ENCODE measurements at regions not wholly inside any gene's neighbourhood (a gene's known extent, or its start where the extent isn't known, plus 50 kb on each side); places are given as distances from the start of the nearest gene placed in this dataset.

- no peak for ATAC-seq
- TF ChIP-seq GLIS3 (CRISPR knock-in tag; IDR thresholded peaks at IDR 0.05) = no peak
- TF ChIP-seq POU6F1 (CRISPR knock-in tag; IDR thresholded peaks at IDR 0.05; ENCODE audit: borderline replicate concordance, low read depth) = no peak
- no peak for TF ChIP-seq ZNF8 (CRISPR knock-in tag; IDR thresholded peaks at IDR 0.05)
- no peak for TF ChIP-seq ZFP3 (CRISPR knock-in tag; IDR thresholded peaks at IDR 0.05)
These were observed 362.8 kb upstream of the FOXK1 start for GRCh38 chr7:4319280-4319679.

- TF ChIP-seq SNAI2 (CRISPR knock-in tag; IDR thresholded peaks at IDR 0.05) = no peak
- no peak for TF ChIP-seq ZNF70 (CRISPR knock-in tag; IDR thresholded peaks at IDR 0.05)
- TF ChIP-seq ZNF8 (CRISPR knock-in tag; IDR thresholded peaks at IDR 0.05) = no peak
- TF ChIP-seq TSHZ2 (CRISPR knock-in tag; IDR thresholded peaks at IDR 0.05) = no peak
- no peak for ATAC-seq
These were observed 356.4 kb upstream of the FOXK1 start for GRCh38 chr7:4325732-4326131.

- no peak for ATAC-seq
- TF ChIP-seq ZFP30 (CRISPR knock-in tag; IDR thresholded peaks at IDR 0.05) (no peak), ZC3H10 (CRISPR knock-in tag; IDR thresholded peaks at IDR 0.05) (no peak), CREB5 (CRISPR knock-in tag; IDR thresholded peaks at IDR 0.05; ENCODE audit: low read depth) (no peak), POU6F1 (CRISPR knock-in tag; IDR thresholded peaks at IDR 0.05; ENCODE audit: borderline replicate concordance, low read depth) (no peak), OSR1 (CRISPR knock-in tag; IDR thresholded peaks at IDR 0.05) (no peak), TOX (CRISPR knock-in tag; IDR thresholded peaks at IDR 0.05; ENCODE audit: borderline replicate concordance) (no peak), RARB (CRISPR knock-in tag; IDR thresholded peaks at IDR 0.05) (no peak), CSRNP3 (CRISPR knock-in tag; IDR thresholded peaks at IDR 0.05) (no peak), CSDC2 (CRISPR knock-in tag; IDR thresholded peaks at IDR 0.05) (no peak), ZNF565 (CRISPR knock-in tag; conservative IDR thresholded peaks at IDR 0.05; ENCODE audit: low read depth) (no peak), ZFP3 (CRISPR knock-in tag; IDR thresholded peaks at IDR 0.05) (no peak), ZNF8 (CRISPR knock-in tag; IDR thresholded peaks at IDR 0.05) (no peak), TCF4 (CRISPR knock-in tag; IDR thresholded peaks at IDR 0.05; ENCODE audit: borderline replicate concordance) (no peak), GLIS3 (CRISPR knock-in tag; IDR thresholded peaks at IDR 0.05) (no peak), ESRRG (CRISPR knock-in tag; IDR thresholded peaks at IDR 0.05) (no peak), ISL1 (CRISPR knock-in tag; IDR thresholded peaks at IDR 0.05) (no peak), TSHZ2 (CRISPR knock-in tag; IDR thresholded peaks at IDR 0.05) (no peak), ZNF70 (CRISPR knock-in tag; IDR thresholded peaks at IDR 0.05) (no peak), PPARA (CRISPR knock-in tag; IDR thresholded peaks at IDR 0.05; ENCODE audit: borderline replicate concordance) (no peak), SNAI2 (CRISPR knock-in tag; IDR thresholded peaks at IDR 0.05) (no peak)
These were observed 350.4 kb upstream of the FOXK1 start for GRCh38 chr7:4331711-4332110.
